ENCODE measurements at regions not wholly inside any gene's neighbourhood (a gene's known extent, or its start where the extent isn't known, plus 50 kb on each side); places are given as distances from the start of the nearest gene placed in this dataset.

GRCh38 chr1:47707503-47707902, 269.7 kb downstream of the FOXD2 start:
- H3K4me3 ChIP-seq (ENCODE audit: low read depth, low read length): no peak overlapping the region
- no peak for DNase-seq (ENCODE audit: low read depth)
- no peak for TF ChIP-seq CTCF (IDR thresholded peaks at IDR 0.05; ENCODE audit: low read depth, low read length, missing control alignments)

- H3K4me3 ChIP-seq (ENCODE audit: low read depth, low read length): no peak overlapping the region
Measured at GRCh38 chr1:47708019-47708535, 270.2 kb downstream of the FOXD2 start.

GRCh38 chr1:47708658-47709018, 270.8 kb downstream of the FOXD2 start:
- no peak overlapping the region for H3K4me3 ChIP-seq (ENCODE audit: low read depth, low read length)
- no peak for TF ChIP-seq CTCF (IDR thresholded peaks at IDR 0.05; ENCODE audit: low read depth, low read length, missing control alignments)
- no peak for DNase-seq (ENCODE audit: low read depth)

More at GRCh38 chr1:47708019-47708535, 270.2 kb downstream of the FOXD2 start:
- TF ChIP-seq CTCF (IDR thresholded peaks at IDR 0.05; ENCODE audit: low read depth, low read length, missing control alignments): no peak
- no peak for DNase-seq (ENCODE audit: low read depth)

GRCh38 chr1:47709019-47709871, 271.4 kb downstream of the FOXD2 start:
- DNase-seq (ENCODE audit: low read depth): no peak
- H3K4me3 ChIP-seq (ENCODE audit: low read depth, low read length): no peak overlapping the region
- TF ChIP-seq CTCF (IDR thresholded peaks at IDR 0.05; ENCODE audit: low read depth, low read length, missing control alignments): peak; percentile 30

GRCh38 chr1:47709872-47710231, 272.0 kb downstream of the FOXD2 start:
- H3K4me3 ChIP-seq (ENCODE audit: low read depth, low read length): no peak overlapping the region
- DNase-seq (ENCODE audit: low read depth): no peak

GRCh38 chr1:47710329-47711071, 272.7 kb downstream of the FOXD2 start:
- no peak for DNase-seq (ENCODE audit: low read depth)
- peak; percentile 99 for TF ChIP-seq CTCF (IDR thresholded peaks at IDR 0.05; ENCODE audit: low read depth, low read length, missing control alignments)
- H3K4me3 ChIP-seq (ENCODE audit: low read depth, low read length): no peak overlapping the region

More at GRCh38 chr1:47709872-47710231, 272.0 kb downstream of the FOXD2 start:
- TF ChIP-seq CTCF (IDR thresholded peaks at IDR 0.05; ENCODE audit: low read depth, low read length, missing control alignments): no peak

Data from GM12864 (cell line).